PC-3 (cell line): ENCODE measurements at regions not wholly inside any gene's neighbourhood (a gene's known extent, or its start where the extent isn't known, plus 50 kb on each side); places are given as distances from the start of the nearest gene placed in this dataset.

Source experiments
- EZH2phosphoT487 ChIP-seq: fragments of 300-600 bp; sonication (generic); IDR thresholded peaks from 2 replicates; pipeline ENCODE4 v1.6.1; 2018; ENCODE audit warnings: mild to moderate bottlenecking, antibody characterized with exemption, low read length, borderline replicate concordance
- TF ChIP-seq, protein P1 (sequence below): fragments of 300-600 bp; sonication (generic); conservative IDR thresholded peaks from 2 replicates; pipeline ENCODE4 v1.5.1; 2017; ENCODE audit warnings: antibody characterized with exemption, low read depth, mild to moderate bottlenecking, low read length

DNA sequence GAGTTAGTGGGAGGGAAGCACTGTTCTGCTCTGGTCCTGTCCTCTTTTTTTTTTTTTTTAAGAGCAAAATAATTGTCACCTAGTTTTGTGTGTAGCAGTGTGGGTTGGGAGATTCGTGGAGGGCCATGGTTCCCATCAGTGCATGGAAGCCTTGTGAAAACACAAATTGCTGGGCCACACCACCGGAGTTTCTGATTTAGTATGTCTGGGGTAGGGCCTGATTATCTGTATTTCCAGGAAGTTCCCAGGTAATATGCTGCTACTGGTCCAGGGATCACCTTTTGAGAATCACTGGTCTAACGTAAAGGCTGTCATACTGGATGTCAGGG lies 191.3 kb downstream of the GATA3 start:
- TF ChIP-seq, protein P1, sequence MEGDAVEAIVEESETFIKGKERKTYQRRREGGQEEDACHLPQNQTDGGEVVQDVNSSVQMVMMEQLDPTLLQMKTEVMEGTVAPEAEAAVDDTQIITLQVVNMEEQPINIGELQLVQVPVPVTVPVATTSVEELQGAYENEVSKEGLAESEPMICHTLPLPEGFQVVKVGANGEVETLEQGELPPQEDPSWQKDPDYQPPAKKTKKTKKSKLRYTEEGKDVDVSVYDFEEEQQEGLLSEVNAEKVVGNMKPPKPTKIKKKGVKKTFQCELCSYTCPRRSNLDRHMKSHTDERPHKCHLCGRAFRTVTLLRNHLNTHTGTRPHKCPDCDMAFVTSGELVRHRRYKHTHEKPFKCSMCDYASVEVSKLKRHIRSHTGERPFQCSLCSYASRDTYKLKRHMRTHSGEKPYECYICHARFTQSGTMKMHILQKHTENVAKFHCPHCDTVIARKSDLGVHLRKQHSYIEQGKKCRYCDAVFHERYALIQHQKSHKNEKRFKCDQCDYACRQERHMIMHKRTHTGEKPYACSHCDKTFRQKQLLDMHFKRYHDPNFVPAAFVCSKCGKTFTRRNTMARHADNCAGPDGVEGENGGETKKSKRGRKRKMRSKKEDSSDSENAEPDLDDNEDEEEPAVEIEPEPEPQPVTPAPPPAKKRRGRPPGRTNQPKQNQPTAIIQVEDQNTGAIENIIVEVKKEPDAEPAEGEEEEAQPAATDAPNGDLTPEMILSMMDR: no peak
- no peak for TF ChIP-seq EZH2phosphoT487
